ENCODE measurements at regions not wholly inside any gene's neighbourhood (a gene's known extent, or its start where the extent isn't known, plus 50 kb on each side); places are given as distances from the start of the nearest gene placed in this dataset.

- TF ChIP-seq ZNF280A (IDR thresholded peaks at IDR 0.05; ENCODE audit: low read depth, partially characterized antibody) (no peak), ZNF561 (CRISPR knock-in tag; conservative IDR thresholded peaks at IDR 0.05) (no peak)
These were observed 66.2 kb upstream of the ONECUT1 start (continued) for GRCh38 chr15:52856286-52856685.

DNA sequence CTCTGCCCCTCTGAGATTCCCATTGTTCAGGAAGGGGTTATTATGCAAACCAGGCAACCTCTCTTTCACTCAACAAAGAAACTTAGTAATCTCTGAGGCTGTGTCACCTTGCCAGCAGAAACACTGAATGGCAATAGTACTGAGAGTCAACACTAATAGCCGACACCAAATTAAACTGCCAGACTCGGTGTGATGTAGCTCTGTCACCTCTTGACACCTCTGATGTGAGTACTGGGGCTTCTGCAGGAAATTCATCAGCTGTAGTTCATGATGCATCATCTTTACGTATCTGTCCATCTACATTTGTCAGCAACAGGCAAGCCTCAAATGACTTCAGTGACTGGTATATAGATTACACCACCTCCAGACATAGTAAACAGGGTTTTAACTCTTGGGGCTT lies 65.0 kb upstream of the ONECUT1 start:
- no peaks in the 10 kb centered on the region for H3K4me1 ChIP-seq (replicated peaks in 1 of 2; ENCODE audit: control insufficient read depth in 2 of 2, insufficient read depth in 2 of 2, low read length in 2 of 2)
- FAIRE-seq (no peak), ATAC-seq (no peak), DNase-seq (ENCODE audit: extremely low read depth in 1 of 4, low spot score in 3 of 4) (no peak)
- POLR2A ChIA-PET, result interaction anchor here (0.7 kb wide), 1 partner anchor 55 kb away, joined by 3 read pairs; no protein-coding TSS in a partner anchor
- no peaks in the 10 kb centered on the region for H3K9me1 ChIP-seq (ENCODE audit: control insufficient read depth, insufficient read depth, low read length)
- H3K27me3 ChIP-seq (ENCODE audit: control insufficient read depth in 2 of 2, insufficient read depth in 2 of 2, low read length in 2 of 2), result no peaks in the 10 kb centered on the region
- no peaks in the 10 kb centered on the region for H3K9me3 ChIP-seq (replicated peaks; ENCODE audit: control insufficient read depth, insufficient read depth, low read depth, low read length)
- BruUV-seq (replicated peaks), result no TSS peak
- no peak overlapping the region for H3K27ac ChIP-seq (ENCODE audit: extremely low read depth, low read depth, low read length)
- no peak overlapping the region for H3K4me2 ChIP-seq (ENCODE audit: insufficient read depth, low read length)
- WGBS (ENCODE audit: insufficient coverage, low coverage, missing lambda C conversion rate), result 0% methylated on average over 3 of the region's 3 CpGs
- no peaks in the 10 kb centered on the region for H3K36me3 ChIP-seq (ENCODE audit: control insufficient read depth, insufficient read depth, low read length)
- intact Hi-C loops (cut with micrococcal nuclease) (no loop called here), in situ Hi-C loops (cut with MboI) (no loop called here)
- H3K79me2 ChIP-seq (ENCODE audit: control insufficient read depth, insufficient read depth, low read length), result no peaks in the 10 kb centered on the region
- H3K9ac ChIP-seq (ENCODE audit: insufficient read depth in 1 of 2, low read depth in 2 of 2, low read length in 2 of 2), result no peak overlapping the region
- no peaks in the 10 kb centered on the region for H4K20me1 ChIP-seq (replicated peaks; ENCODE audit: control insufficient read depth, insufficient read depth, low read length)
- H2AFZ ChIP-seq (ENCODE audit: low read depth, low read length), result no peak overlapping the region
- TF ChIP-seq GTF2E2 (tag; IDR thresholded peaks at IDR 0.05), result no peak
- TF ChIP-seq ZNF79 (CRISPR knock-in tag; IDR thresholded peaks at IDR 0.05; ENCODE audit: low read depth), result no peak
- no peak for TF ChIP-seq UBTF (IDR thresholded peaks at IDR 0.05; ENCODE audit: borderline replicate concordance in 1 of 2, low read depth in 2 of 2, low read length in 2 of 2)
- no peak for TF ChIP-seq RFX7 (CRISPR knock-in tag; IDR thresholded peaks at IDR 0.05)
- TF ChIP-seq ZNF23 (CRISPR knock-in tag; IDR thresholded peaks at IDR 0.05), result no peak
- TF ChIP-seq KLF13 (tag; IDR thresholded peaks at IDR 0.05; ENCODE audit: borderline replicate concordance, low read depth), result no peak
- no peak for TF ChIP-seq POLR2A (conservative IDR thresholded peaks at IDR 0.05)
- TF ChIP-seq MIER1 (IDR thresholded peaks at IDR 0.05; ENCODE audit: low read depth), result no peak
- TF ChIP-seq IFI16 (CRISPR knock-in tag; IDR thresholded peaks at IDR 0.05), result no peak
- TF ChIP-seq SMARCC2 (IDR thresholded peaks at IDR 0.05; ENCODE audit: low read depth), result no peak
- no peak for TF ChIP-seq BRD9 (IDR thresholded peaks at IDR 0.05; ENCODE audit: low read depth, partially characterized antibody)
- TF ChIP-seq KDM1A (IDR thresholded peaks at IDR 0.05), result no peak
- TF ChIP-seq, protein P1, sequence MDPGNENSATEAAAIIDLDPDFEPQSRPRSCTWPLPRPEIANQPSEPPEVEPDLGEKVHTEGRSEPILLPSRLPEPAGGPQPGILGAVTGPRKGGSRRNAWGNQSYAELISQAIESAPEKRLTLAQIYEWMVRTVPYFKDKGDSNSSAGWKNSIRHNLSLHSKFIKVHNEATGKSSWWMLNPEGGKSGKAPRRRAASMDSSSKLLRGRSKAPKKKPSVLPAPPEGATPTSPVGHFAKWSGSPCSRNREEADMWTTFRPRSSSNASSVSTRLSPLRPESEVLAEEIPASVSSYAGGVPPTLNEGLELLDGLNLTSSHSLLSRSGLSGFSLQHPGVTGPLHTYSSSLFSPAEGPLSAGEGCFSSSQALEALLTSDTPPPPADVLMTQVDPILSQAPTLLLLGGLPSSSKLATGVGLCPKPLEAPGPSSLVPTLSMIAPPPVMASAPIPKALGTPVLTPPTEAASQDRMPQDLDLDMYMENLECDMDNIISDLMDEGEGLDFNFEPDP (CRISPR knock-in tag; IDR thresholded peaks at IDR 0.05), result no peak
- TF ChIP-seq TCF15 (CRISPR knock-in tag; IDR thresholded peaks at IDR 0.05), result no peak
- TF ChIP-seq HNRNPH1 (optimal IDR thresholded peaks at IDR 0.05; ENCODE audit: low read depth, low read length), result no peak
- no peak for TF ChIP-seq ZNF444 (CRISPR knock-in tag; IDR thresholded peaks at IDR 0.05)
- TF ChIP-seq EHMT2 (IDR thresholded peaks at IDR 0.05), result no peak
- CTCF ChIA-PET (ENCODE audit: low intra/inter-chr PET ratio), result no interaction called here
- H3K4me3 ChIP-seq, result no peak overlapping the region
